ENCODE measurements at regions not wholly inside any gene's neighbourhood (a gene's known extent, or its start where the extent isn't known, plus 50 kb on each side); places are given as distances from the start of the nearest gene placed in this dataset.

GRCh38 chr11:81495699-81496292, 1237.9 kb downstream of the FAM181B start:
- DNase-seq: no peak

GRCh38 chr11:81494431-81494830, 1239.2 kb downstream of the FAM181B start:
- no peak for DNase-seq

GRCh38 chr11:81492923-81493445, 1240.7 kb downstream of the FAM181B start:
- DNase-seq: no peak

GRCh38 chr11:81487109-81487508, 1246.6 kb downstream of the FAM181B start:
- no peak for DNase-seq

GRCh38 chr11:81484196-81484595, 1249.5 kb downstream of the FAM181B start:
- no peak for DNase-seq

- DNase-seq: no peak
These were observed 1256.4 kb downstream of the FAM181B start for GRCh38 chr11:81477277-81477676.

- DNase-seq: no peak
These were observed 1257.3 kb downstream of the FAM181B start for GRCh38 chr11:81476345-81476744.

- DNase-seq: no peak
These were observed 1261.0 kb downstream of the FAM181B start for GRCh38 chr11:81472646-81473045.

- no peak for DNase-seq
These were observed 1263.2 kb downstream of the FAM181B start for GRCh38 chr11:81470446-81470845.

GRCh38 chr11:81459766-81460306, 1273.8 kb downstream of the FAM181B start:
- no peak for DNase-seq

GRCh38 chr11:81449588-81450156, 1284.0 kb downstream of the FAM181B start:
- DNase-seq: no peak

GRCh38 chr11:81444297-81444696, 1289.4 kb downstream of the FAM181B start:
- DNase-seq: no peak

GRCh38 chr11:81432333-81432732, 1301.3 kb downstream of the FAM181B start:
- DNase-seq: no peak

- no peak for DNase-seq
These were observed 1308.8 kb downstream of the FAM181B start for GRCh38 chr11:81424822-81425221.

- DNase-seq: no peak
These were observed 1311.3 kb downstream of the FAM181B start for GRCh38 chr11:81422402-81422801.

- no peak for DNase-seq
These were observed 1312.3 kb downstream of the FAM181B start for GRCh38 chr11:81421251-81421860.

- DNase-seq: no peak
These were observed 1312.9 kb downstream of the FAM181B start for GRCh38 chr11:81420668-81421250.

GRCh38 chr11:81397316-81397715, 1336.3 kb downstream of the FAM181B start:
- no peak for DNase-seq

GRCh38 chr11:81394311-81394710, 1339.4 kb downstream of the FAM181B start:
- DNase-seq: no peak

GRCh38 chr11:81388326-81388725, 1345.3 kb downstream of the FAM181B start:
- no peak for DNase-seq

GRCh38 chr11:81380395-81380794, 1353.3 kb downstream of the FAM181B start:
- DNase-seq: no peak

- no peak for DNase-seq
These were observed 1356.2 kb downstream of the FAM181B start for GRCh38 chr11:81377418-81377817.

- no peak for DNase-seq
These were observed 1359.7 kb downstream of the FAM181B start for GRCh38 chr11:81373986-81374385.

- DNase-seq: no peak
These were observed 1365.5 kb downstream of the FAM181B start for GRCh38 chr11:81368192-81368591.
